Stimulated activated naive CD4-positive, alpha-beta T cell (primary cell): ENCODE measurements at regions not wholly inside any gene's neighbourhood (a gene's known extent, or its start where the extent isn't known, plus 50 kb on each side); places are given as distances from the start of the nearest gene placed in this dataset.

Source experiments
- DNase-seq, 6 experiments: peaks; one replicate each; lab custom pipeline; 2025; lab: John Stamatoyannopoulos, UW

- no peak for DNase-seq
Measured at GRCh38 chr2:80854831-80855230, 550.3 kb upstream of the LRRTM1 start.

- DNase-seq = no peak
Measured at GRCh38 chr2:80852808-80853139, 548.2 kb upstream of the LRRTM1 start.

GRCh38 chr2:80852079-80852807 is 547.7 kb upstream of the LRRTM1 start:
- DNase-seq = no peak

- no peak for DNase-seq
Measured at GRCh38 chr2:80830891-80831290, 526.3 kb upstream of the LRRTM1 start.

GRCh38 chr2:80822999-80823398 is 518.4 kb upstream of the LRRTM1 start:
- DNase-seq = no peak

- DNase-seq = no peak
Measured at GRCh38 chr2:80815259-80815658, 510.7 kb upstream of the LRRTM1 start.

GRCh38 chr2:80786584-80786983 is 482.0 kb upstream of the LRRTM1 start:
- no peak for DNase-seq

- DNase-seq = no peak
Measured at GRCh38 chr2:80778704-80779103, 474.2 kb upstream of the LRRTM1 start.

- no peak for DNase-seq
Measured at GRCh38 chr2:80748592-80748991, 444.0 kb upstream of the LRRTM1 start.

- no peak for DNase-seq
Measured at GRCh38 chr2:80737047-80737446, 432.5 kb upstream of the LRRTM1 start.

GRCh38 chr2:80725001-80725400 is 420.4 kb upstream of the LRRTM1 start:
- DNase-seq = no peak

GRCh38 chr2:80722803-80723202 is 418.3 kb upstream of the LRRTM1 start:
- DNase-seq = no peak

GRCh38 chr2:80719607-80720006 is 415.1 kb upstream of the LRRTM1 start:
- no peak for DNase-seq

GRCh38 chr2:80715433-80715832 is 410.9 kb upstream of the LRRTM1 start:
- no peak for DNase-seq

- DNase-seq = no peak
Measured at GRCh38 chr2:80711915-80712314, 407.4 kb upstream of the LRRTM1 start.

GRCh38 chr2:80706951-80707350 is 402.4 kb upstream of the LRRTM1 start:
- no peak for DNase-seq

- DNase-seq = no peak
Measured at GRCh38 chr2:80706541-80706940, 402.0 kb upstream of the LRRTM1 start.

GRCh38 chr2:80703532-80703931 is 399.0 kb upstream of the LRRTM1 start:
- DNase-seq = no peak

- no peak for DNase-seq
Measured at GRCh38 chr2:80700961-80701360, 396.4 kb upstream of the LRRTM1 start.
